ENCODE measurements at regions not wholly inside any gene's neighbourhood (a gene's known extent, or its start where the extent isn't known, plus 50 kb on each side); places are given as distances from the start of the nearest gene placed in this dataset.

DNA sequence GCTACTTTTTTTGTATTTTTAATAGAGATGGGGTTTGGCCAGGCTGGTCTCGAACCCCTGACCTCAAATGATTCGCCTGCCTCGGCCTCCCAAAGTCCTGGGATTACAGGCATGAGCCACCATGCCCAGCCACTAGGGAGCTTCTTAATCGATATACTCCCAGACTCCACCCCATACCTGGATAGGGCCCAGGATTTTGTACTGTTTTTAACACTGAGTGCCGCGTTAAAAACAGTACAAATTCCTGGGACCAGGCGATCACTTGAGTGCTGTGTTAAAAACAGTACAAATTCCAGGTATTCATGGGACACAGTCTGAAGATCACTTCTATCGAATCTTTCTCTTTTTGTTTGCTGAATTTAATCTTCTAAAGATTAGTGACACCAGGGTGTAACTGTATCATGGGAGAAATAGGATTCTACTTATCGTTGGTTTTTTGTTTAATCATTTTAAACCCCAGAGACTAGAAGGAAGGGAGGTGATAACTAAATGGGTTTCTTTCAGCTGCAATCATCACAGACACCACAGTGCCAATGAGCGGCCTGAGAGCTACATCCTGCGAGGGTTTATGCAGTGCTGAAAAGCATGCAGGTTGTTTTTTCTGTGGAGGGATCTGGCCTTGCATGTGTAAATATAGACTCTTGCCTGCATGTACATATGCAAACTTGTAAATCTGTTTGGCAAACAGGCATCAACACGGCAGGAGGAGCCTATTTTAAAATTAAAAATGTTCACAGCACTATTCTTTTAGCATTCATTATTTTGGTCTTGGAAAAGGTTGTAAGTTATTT is 303.8 kb upstream of the WWC1 start:
- TF ChIP-seq, protein P1, sequence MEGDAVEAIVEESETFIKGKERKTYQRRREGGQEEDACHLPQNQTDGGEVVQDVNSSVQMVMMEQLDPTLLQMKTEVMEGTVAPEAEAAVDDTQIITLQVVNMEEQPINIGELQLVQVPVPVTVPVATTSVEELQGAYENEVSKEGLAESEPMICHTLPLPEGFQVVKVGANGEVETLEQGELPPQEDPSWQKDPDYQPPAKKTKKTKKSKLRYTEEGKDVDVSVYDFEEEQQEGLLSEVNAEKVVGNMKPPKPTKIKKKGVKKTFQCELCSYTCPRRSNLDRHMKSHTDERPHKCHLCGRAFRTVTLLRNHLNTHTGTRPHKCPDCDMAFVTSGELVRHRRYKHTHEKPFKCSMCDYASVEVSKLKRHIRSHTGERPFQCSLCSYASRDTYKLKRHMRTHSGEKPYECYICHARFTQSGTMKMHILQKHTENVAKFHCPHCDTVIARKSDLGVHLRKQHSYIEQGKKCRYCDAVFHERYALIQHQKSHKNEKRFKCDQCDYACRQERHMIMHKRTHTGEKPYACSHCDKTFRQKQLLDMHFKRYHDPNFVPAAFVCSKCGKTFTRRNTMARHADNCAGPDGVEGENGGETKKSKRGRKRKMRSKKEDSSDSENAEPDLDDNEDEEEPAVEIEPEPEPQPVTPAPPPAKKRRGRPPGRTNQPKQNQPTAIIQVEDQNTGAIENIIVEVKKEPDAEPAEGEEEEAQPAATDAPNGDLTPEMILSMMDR (IDR thresholded peaks at IDR 0.05; ENCODE audit: poor library complexity, severe bottlenecking) = no peak
- TF ChIP-seq RAD21 (conservative IDR thresholded peaks at IDR 0.05) (no peak), POLR2AphosphoS5 (IDR thresholded peaks at IDR 0.05) (no peak), EZH2 (IDR thresholded peaks at IDR 0.05; ENCODE audit: borderline replicate concordance, insufficient read depth, low read length, poor library complexity, severe bottlenecking) (no peak), EP300 (conservative IDR thresholded peaks at IDR 0.05; ENCODE audit: poor library complexity, severe bottlenecking) (no peak), TAF1 (IDR thresholded peaks at IDR 0.05; ENCODE audit: low read depth) (no peak), MXI1 (conservative IDR thresholded peaks at IDR 0.05; ENCODE audit: poor library complexity, severe bottlenecking) (no peak), SMC3 (conservative IDR thresholded peaks at IDR 0.05; ENCODE audit: poor library complexity) (no peak)
- TF ChIP-seq, protein P2, sequence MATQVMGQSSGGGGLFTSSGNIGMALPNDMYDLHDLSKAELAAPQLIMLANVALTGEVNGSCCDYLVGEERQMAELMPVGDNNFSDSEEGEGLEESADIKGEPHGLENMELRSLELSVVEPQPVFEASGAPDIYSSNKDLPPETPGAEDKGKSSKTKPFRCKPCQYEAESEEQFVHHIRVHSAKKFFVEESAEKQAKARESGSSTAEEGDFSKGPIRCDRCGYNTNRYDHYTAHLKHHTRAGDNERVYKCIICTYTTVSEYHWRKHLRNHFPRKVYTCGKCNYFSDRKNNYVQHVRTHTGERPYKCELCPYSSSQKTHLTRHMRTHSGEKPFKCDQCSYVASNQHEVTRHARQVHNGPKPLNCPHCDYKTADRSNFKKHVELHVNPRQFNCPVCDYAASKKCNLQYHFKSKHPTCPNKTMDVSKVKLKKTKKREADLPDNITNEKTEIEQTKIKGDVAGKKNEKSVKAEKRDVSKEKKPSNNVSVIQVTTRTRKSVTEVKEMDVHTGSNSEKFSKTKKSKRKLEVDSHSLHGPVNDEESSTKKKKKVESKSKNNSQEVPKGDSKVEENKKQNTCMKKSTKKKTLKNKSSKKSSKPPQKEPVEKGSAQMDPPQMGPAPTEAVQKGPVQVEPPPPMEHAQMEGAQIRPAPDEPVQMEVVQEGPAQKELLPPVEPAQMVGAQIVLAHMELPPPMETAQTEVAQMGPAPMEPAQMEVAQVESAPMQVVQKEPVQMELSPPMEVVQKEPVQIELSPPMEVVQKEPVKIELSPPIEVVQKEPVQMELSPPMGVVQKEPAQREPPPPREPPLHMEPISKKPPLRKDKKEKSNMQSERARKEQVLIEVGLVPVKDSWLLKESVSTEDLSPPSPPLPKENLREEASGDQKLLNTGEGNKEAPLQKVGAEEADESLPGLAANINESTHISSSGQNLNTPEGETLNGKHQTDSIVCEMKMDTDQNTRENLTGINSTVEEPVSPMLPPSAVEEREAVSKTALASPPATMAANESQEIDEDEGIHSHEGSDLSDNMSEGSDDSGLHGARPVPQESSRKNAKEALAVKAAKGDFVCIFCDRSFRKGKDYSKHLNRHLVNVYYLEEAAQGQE (IDR thresholded peaks at IDR 0.05; ENCODE audit: borderline replicate concordance) = no peak
